ENCODE measurements at regions not wholly inside any gene's neighbourhood (a gene's known extent, or its start where the extent isn't known, plus 50 kb on each side); places are given as distances from the start of the nearest gene placed in this dataset.

DNA sequence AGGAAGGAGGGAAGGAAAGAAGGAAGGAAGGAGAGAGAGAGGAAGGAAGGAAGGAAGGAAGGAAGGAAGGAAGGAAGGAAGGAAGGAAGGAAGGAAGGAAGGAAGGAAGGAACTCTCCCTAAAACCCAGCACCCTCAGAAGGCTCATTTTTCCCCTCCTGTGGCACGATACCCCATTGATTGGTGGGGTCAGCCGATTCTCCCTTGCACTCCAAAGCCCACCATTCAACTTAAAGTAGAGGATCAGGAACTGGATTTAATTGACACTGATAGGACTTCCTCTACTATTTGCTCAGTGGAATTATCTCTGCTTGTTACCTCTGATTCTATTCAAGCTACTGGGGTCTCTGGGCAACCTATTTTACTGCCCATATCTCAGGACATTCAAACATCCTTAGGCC, 199.2 kb upstream of the MAOA start (continued):
- TF ChIP-seq, protein P1, sequence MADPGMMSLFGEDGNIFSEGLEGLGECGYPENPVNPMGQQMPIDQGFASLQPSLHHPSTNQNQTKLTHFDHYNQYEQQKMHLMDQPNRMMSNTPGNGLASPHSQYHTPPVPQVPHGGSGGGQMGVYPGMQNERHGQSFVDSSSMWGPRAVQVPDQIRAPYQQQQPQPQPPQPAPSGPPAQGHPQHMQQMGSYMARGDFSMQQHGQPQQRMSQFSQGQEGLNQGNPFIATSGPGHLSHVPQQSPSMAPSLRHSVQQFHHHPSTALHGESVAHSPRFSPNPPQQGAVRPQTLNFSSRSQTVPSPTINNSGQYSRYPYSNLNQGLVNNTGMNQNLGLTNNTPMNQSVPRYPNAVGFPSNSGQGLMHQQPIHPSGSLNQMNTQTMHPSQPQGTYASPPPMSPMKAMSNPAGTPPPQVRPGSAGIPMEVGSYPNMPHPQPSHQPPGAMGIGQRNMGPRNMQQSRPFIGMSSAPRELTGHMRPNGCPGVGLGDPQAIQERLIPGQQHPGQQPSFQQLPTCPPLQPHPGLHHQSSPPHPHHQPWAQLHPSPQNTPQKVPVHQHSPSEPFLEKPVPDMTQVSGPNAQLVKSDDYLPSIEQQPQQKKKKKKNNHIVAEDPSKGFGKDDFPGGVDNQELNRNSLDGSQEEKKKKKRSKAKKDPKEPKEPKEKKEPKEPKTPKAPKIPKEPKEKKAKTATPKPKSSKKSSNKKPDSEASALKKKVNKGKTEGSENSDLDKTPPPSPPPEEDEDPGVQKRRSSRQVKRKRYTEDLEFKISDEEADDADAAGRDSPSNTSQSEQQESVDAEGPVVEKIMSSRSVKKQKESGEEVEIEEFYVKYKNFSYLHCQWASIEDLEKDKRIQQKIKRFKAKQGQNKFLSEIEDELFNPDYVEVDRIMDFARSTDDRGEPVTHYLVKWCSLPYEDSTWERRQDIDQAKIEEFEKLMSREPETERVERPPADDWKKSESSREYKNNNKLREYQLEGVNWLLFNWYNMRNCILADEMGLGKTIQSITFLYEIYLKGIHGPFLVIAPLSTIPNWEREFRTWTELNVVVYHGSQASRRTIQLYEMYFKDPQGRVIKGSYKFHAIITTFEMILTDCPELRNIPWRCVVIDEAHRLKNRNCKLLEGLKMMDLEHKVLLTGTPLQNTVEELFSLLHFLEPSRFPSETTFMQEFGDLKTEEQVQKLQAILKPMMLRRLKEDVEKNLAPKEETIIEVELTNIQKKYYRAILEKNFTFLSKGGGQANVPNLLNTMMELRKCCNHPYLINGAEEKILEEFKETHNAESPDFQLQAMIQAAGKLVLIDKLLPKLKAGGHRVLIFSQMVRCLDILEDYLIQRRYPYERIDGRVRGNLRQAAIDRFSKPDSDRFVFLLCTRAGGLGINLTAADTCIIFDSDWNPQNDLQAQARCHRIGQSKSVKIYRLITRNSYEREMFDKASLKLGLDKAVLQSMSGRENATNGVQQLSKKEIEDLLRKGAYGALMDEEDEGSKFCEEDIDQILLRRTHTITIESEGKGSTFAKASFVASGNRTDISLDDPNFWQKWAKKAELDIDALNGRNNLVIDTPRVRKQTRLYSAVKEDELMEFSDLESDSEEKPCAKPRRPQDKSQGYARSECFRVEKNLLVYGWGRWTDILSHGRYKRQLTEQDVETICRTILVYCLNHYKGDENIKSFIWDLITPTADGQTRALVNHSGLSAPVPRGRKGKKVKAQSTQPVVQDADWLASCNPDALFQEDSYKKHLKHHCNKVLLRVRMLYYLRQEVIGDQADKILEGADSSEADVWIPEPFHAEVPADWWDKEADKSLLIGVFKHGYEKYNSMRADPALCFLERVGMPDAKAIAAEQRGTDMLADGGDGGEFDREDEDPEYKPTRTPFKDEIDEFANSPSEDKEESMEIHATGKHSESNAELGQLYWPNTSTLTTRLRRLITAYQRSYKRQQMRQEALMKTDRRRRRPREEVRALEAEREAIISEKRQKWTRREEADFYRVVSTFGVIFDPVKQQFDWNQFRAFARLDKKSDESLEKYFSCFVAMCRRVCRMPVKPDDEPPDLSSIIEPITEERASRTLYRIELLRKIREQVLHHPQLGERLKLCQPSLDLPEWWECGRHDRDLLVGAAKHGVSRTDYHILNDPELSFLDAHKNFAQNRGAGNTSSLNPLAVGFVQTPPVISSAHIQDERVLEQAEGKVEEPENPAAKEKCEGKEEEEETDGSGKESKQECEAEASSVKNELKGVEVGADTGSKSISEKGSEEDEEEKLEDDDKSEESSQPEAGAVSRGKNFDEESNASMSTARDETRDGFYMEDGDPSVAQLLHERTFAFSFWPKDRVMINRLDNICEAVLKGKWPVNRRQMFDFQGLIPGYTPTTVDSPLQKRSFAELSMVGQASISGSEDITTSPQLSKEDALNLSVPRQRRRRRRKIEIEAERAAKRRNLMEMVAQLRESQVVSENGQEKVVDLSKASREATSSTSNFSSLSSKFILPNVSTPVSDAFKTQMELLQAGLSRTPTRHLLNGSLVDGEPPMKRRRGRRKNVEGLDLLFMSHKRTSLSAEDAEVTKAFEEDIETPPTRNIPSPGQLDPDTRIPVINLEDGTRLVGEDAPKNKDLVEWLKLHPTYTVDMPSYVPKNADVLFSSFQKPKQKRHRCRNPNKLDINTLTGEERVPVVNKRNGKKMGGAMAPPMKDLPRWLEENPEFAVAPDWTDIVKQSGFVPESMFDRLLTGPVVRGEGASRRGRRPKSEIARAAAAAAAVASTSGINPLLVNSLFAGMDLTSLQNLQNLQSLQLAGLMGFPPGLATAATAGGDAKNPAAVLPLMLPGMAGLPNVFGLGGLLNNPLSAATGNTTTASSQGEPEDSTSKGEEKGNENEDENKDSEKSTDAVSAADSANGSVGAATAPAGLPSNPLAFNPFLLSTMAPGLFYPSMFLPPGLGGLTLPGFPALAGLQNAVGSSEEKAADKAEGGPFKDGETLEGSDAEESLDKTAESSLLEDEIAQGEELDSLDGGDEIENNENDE (IDR thresholded peaks at IDR 0.05; ENCODE audit: insufficient replicate concordance, low read length), result no peak
- TF ChIP-seq SIX5 (IDR thresholded peaks at IDR 0.05; ENCODE audit: low read depth, low read length) (no peak), ATF2 (IDR thresholded peaks at IDR 0.05; ENCODE audit: low read length) (no peak), ATF3 (IDR thresholded peaks at IDR 0.05; ENCODE audit: insufficient read depth, low read depth, low read length) (no peak), SIN3A (conservative IDR thresholded peaks at IDR 0.05 in 1 of 2, IDR thresholded peaks at IDR 0.05 in 1 of 2; ENCODE audit: low read depth in 1 of 2, low read length in 2 of 2) (no peak), CHD2 (IDR thresholded peaks at IDR 0.05; ENCODE audit: low read length) (no peak)
